ENCODE measurements at regions not wholly inside any gene's neighbourhood (a gene's known extent, or its start where the extent isn't known, plus 50 kb on each side); places are given as distances from the start of the nearest gene placed in this dataset.

DNA sequence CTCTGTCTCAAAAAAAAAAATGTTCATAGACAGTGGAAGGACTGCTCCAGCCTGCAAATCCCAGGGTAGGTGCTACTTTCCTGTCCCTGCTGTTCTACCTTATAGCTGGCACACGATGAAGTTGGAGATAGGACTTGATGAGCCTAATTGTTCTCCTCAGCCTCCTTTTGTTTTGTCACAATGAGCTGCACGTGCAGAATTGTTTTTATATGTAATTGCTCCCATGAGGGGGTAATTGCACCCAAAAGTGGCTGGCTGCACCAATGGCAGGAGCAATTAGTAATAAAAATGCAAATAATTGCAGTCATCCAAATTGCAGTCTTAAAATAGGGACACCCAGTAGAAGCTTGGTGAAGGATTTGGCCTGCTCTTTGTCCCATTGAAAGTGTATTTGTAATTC, 63.0 kb upstream of the PFN2 start:
- TF ChIP-seq, protein P1, sequence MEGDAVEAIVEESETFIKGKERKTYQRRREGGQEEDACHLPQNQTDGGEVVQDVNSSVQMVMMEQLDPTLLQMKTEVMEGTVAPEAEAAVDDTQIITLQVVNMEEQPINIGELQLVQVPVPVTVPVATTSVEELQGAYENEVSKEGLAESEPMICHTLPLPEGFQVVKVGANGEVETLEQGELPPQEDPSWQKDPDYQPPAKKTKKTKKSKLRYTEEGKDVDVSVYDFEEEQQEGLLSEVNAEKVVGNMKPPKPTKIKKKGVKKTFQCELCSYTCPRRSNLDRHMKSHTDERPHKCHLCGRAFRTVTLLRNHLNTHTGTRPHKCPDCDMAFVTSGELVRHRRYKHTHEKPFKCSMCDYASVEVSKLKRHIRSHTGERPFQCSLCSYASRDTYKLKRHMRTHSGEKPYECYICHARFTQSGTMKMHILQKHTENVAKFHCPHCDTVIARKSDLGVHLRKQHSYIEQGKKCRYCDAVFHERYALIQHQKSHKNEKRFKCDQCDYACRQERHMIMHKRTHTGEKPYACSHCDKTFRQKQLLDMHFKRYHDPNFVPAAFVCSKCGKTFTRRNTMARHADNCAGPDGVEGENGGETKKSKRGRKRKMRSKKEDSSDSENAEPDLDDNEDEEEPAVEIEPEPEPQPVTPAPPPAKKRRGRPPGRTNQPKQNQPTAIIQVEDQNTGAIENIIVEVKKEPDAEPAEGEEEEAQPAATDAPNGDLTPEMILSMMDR (IDR thresholded peaks at IDR 0.05; ENCODE audit: control insufficient read depth, extremely low read depth, insufficient read depth), result no peak
- H3K4me3 ChIP-seq (ENCODE audit: low read depth, low read length), result no peak overlapping the region
- DNase-seq (ENCODE audit: low read depth), result no peak

DNA sequence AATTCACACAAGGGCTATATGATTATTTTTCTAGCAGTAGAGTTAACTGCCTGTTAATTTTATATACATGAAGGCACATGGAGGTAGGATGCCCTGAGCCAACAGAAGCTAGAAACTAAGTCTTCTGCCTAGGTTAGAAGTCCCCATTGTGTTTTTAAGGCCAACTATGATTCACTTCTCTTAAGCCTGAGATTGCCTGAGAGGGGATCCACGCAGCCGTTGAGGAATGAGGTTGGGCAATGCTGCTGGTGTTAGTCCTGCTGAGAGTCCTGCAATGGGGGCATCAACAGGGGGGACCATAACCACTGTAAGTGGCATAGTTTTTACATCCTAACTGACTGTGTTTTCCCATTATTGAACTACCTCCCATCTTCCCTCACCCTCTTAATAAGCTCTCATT, 60.1 kb upstream of the PFN2 start:
- no peak overlapping the region for H3K4me3 ChIP-seq (ENCODE audit: low read depth, low read length)
- DNase-seq (ENCODE audit: low read depth), result no peak
- TF ChIP-seq, protein P1 (IDR thresholded peaks at IDR 0.05; ENCODE audit: control insufficient read depth, extremely low read depth, insufficient read depth), result no peak

DNA sequence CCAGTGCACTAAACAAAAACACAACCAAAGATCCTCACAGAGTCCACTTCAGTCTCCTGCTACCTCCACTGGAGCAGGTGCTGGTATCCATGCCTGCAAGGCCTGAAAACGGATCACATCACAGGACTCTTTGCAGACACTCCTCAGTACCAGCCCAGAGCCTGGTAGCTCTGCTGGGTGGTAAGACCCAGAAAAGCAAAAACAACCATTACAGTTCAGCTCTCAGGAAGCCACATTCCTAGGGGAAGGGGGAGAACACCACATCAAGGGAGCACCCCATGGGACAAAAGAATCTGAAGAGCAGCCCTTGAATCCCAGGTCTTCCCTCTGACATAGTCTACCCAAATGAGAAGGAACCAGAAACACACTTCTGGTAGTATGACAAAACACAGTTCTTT, 52.5 kb upstream of the PFN2 start:
- no peak for DNase-seq (ENCODE audit: low read depth)
- H3K4me3 ChIP-seq (ENCODE audit: low read depth, low read length), result no peak overlapping the region
- TF ChIP-seq, protein P1 (IDR thresholded peaks at IDR 0.05; ENCODE audit: control insufficient read depth, extremely low read depth, insufficient read depth), result no peak

DNA sequence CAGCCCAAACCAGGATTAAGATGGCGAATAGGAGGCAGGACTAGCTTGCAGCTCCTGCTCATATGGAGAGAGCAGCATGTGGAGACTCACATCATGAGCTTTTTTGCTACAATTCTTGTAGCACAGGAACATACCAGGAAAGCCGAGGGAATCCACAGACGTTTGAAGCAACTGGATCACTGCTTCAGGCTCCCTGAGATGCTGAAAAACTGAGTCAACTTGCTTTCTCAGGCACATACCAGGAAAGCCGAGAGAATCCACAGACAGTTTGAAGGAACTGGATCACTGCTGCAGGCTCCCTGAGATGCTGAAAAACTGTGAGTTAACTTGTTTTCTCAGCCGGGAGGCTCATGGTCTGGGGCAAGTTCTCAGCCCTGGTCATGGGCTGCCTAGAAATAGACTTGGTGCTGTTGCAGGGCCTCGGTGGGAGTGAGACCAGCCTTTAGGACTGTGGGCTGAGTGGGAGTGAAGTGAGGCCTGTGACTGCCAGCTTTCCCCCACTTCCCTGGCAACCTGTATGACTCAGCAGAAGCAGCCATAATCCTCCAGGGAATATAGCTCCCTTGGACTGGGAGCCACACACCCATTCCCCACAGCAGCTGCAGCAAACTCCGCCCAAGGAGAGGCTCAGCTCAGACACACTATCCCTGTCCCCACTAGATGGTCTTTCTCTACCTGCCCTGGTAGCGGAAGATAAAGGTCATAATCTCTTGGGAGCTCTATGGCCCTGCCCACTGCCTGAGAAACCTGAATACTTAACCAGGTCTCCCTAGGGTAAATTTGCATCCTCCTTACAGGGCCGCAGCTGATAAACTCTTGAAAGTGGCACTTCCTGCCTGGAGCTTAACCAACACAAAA, 51.9 kb upstream of the PFN2 start:
- TF ChIP-seq, protein P1 (IDR thresholded peaks at IDR 0.05; ENCODE audit: control insufficient read depth, extremely low read depth, insufficient read depth), result no peak
- DNase-seq (ENCODE audit: low read depth), result no peak
- no peak overlapping the region for H3K4me3 ChIP-seq (ENCODE audit: low read depth, low read length)

DNA sequence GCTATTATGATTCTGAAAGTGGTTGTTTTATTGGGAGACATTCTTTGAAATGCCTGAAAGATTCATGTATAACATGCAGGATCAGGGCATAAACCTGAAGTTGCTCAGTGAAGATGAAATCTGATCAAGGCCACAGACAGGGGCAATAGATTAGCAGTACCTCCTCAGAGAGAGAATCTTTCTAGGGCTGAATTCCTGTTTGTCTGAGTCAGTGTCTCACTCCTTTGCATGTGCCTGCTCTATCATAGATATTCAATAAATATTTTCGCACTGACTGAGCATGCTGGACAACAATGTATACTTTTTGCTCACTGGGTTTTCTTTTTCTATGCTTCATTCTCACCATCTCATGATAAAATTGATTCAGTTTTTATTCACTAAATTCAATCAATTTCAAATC, 49.8 kb upstream of the PFN2 start:
- no peak overlapping the region for H3K4me3 ChIP-seq (ENCODE audit: low read depth, low read length)
- DNase-seq (ENCODE audit: low read depth), result no peak
- TF ChIP-seq, protein P1 (IDR thresholded peaks at IDR 0.05; ENCODE audit: control insufficient read depth, extremely low read depth, insufficient read depth), result no peak

Measured in LNCaP clone FGC (cell line).